ENCODE measurements at regions not wholly inside any gene's neighbourhood (a gene's known extent, or its start where the extent isn't known, plus 50 kb on each side); places are given as distances from the start of the nearest gene placed in this dataset.

DNA sequence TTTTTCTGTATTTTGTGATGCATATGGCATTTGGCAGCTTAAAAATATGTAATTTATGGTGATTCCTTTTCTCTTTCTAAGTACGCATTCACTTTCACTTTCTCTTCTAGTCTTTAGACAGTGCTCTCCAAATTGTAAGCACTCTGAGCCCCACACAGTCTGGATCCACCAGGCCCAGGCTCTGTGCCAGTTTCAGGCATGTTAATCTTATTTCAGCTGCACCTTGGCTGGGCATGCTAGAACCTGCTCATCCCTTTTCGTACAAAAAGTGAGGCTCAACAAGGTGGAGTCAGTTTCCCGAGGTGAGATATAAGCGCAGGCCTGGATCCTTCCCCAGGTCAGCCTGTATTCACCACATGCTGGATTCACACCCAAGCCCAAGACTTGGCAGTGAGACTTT, 203.9 kb downstream of the MTX2 start:
- H3K4me3 Mint-ChIP-seq = peak overlapping the region; percentile 13
- ATAC-seq (no peak), DNase-seq (ENCODE audit: low spot score in 2 of 2) (no peak)
- H3K36me3 Mint-ChIP-seq = no peaks in the 10 kb centered on the region
- H3K9me3 Mint-ChIP-seq = no peaks in the 10 kb centered on the region
- no peak overlapping the region for H3K27ac Mint-ChIP-seq
- H3K4me1 Mint-ChIP-seq = peaks cover 11% of the 10 kb centered on the region

- DNase-seq (ENCODE audit: low spot score in 2 of 2) (no peak), ATAC-seq (no peak)
- no peak overlapping the region for H3K27ac Mint-ChIP-seq
- H3K9me3 Mint-ChIP-seq = no peaks in the 10 kb centered on the region
- no peak overlapping the region for H3K4me3 Mint-ChIP-seq
- H3K36me3 Mint-ChIP-seq = no peaks in the 10 kb centered on the region
- H3K4me1 Mint-ChIP-seq = peaks cover 11% of the 10 kb centered on the region
Observed at GRCh38 chr2:176473851-176474250, 204.6 kb downstream of the MTX2 start.

DNA sequence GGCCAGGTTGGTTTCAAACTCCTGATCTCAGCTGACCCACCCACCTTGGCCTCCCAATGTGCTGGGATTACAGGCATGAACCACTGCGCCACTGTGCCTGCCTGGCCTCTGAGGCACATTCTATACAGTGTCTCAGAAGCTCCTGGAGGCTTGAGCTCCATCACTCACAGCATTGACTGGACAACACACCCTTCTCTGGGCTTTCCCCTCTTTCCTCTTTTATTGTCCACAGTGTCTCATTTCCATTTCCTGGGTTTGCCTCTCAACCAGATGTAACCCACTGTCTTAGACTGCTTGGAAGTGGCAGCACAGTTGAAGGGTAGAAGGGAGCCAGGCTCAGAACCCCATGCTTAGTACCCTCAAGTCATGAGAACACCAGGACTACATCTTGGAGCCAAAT, 208.1 kb downstream of the MTX2 start:
- Mint-ChIP-seq H3K9me3 (no peaks in the 10 kb centered on the region), H3K27ac (no peak overlapping the region), H3K36me3 (no peaks in the 10 kb centered on the region), H3K4me3 (no peak overlapping the region), H3K4me1 (peaks cover 11% of the 10 kb centered on the region)
- no peak for ATAC-seq
- no peak for DNase-seq (ENCODE audit: low spot score in 2 of 2)

DNA sequence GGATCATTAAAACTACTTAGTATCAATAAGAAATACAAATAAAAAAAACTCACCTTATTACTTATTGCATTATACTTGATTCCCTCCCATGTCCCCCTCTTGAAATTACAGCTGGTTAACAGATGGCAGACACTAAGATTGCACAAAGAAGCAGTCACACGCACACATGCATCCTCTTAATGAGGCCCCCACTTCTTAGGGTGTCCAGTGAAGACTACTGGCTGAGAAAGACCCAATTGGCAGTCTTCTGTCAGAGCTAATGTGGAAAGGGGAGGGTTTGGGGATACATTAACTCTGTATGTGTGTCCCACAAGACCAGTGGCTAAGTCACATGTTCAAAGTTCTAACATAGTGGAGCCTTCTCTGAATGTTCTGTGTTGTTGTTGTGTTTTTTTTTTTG, 210.7 kb downstream of the MTX2 start:
- no peak for DNase-seq (ENCODE audit: low spot score in 2 of 2)
- no peaks in the 10 kb centered on the region for H3K36me3 Mint-ChIP-seq
- ATAC-seq = no peak
- no peaks in the 10 kb centered on the region for H3K9me3 Mint-ChIP-seq
- H3K27ac Mint-ChIP-seq = no peak overlapping the region
- H3K4me1 Mint-ChIP-seq = no peaks in the 10 kb centered on the region
- no peak overlapping the region for H3K4me3 Mint-ChIP-seq

DNA sequence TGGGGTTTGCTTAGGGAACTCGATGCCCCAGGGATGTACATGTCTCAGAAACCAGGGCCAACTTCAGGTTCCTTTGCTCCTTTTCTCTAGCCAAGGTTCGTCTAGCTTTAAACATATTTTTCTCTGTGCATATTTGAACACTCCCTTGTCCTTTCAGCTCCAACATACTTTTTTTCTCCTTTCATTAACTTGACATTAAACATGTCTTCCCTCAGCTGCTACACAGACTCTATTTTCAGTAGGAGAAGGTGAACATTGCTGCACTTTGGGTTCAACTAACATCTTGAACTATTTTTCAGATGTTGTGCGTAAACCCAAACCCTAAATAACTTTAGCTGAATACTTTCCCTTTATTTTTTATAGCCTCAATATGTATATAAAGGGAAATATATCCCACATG, 212.9 kb downstream of the MTX2 start:
- no peaks in the 10 kb centered on the region for H3K36me3 Mint-ChIP-seq
- no peak for DNase-seq (ENCODE audit: low spot score in 2 of 2)
- no peak overlapping the region for H3K4me3 Mint-ChIP-seq
- H3K27ac Mint-ChIP-seq = no peak overlapping the region
- no peaks in the 10 kb centered on the region for H3K4me1 Mint-ChIP-seq
- no peak for ATAC-seq
- H3K9me3 Mint-ChIP-seq = no peaks in the 10 kb centered on the region

- H3K27ac Mint-ChIP-seq = no peak overlapping the region
- H3K4me1 Mint-ChIP-seq = no peaks in the 10 kb centered on the region
- no peak for DNase-seq (ENCODE audit: low spot score in 2 of 2)
- no peak overlapping the region for H3K4me3 Mint-ChIP-seq
- H3K36me3 Mint-ChIP-seq = no peaks in the 10 kb centered on the region
- H3K9me3 Mint-ChIP-seq = no peaks in the 10 kb centered on the region
- no peak for ATAC-seq
Observed at GRCh38 chr2:176483476-176483875, 214.2 kb downstream of the MTX2 start.

GRCh38 chr2:176483901-176484568, 214.8 kb downstream of the MTX2 start:
- DNase-seq (ENCODE audit: low spot score in 2 of 2) = no peak

GRCh38 chr2:176484838-176485237, 215.6 kb downstream of the MTX2 start:
- DNase-seq (ENCODE audit: low spot score in 2 of 2) (no peak), ATAC-seq (no peak)
- no peak overlapping the region for H3K4me3 Mint-ChIP-seq
- H3K27ac Mint-ChIP-seq = no peak overlapping the region
- H3K36me3 Mint-ChIP-seq = no peaks in the 10 kb centered on the region
- H3K9me3 Mint-ChIP-seq = no peaks in the 10 kb centered on the region
- no peaks in the 10 kb centered on the region for H3K4me1 Mint-ChIP-seq

More at GRCh38 chr2:176483901-176484568, 214.8 kb downstream of the MTX2 start:
- peak; percentile 47 for ATAC-seq
- no peak overlapping the region for H3K27ac Mint-ChIP-seq
- no peak overlapping the region for H3K4me3 Mint-ChIP-seq
- H3K36me3 Mint-ChIP-seq = no peaks in the 10 kb centered on the region
- no peaks in the 10 kb centered on the region for H3K9me3 Mint-ChIP-seq
- no peaks in the 10 kb centered on the region for H3K4me1 Mint-ChIP-seq

DNA sequence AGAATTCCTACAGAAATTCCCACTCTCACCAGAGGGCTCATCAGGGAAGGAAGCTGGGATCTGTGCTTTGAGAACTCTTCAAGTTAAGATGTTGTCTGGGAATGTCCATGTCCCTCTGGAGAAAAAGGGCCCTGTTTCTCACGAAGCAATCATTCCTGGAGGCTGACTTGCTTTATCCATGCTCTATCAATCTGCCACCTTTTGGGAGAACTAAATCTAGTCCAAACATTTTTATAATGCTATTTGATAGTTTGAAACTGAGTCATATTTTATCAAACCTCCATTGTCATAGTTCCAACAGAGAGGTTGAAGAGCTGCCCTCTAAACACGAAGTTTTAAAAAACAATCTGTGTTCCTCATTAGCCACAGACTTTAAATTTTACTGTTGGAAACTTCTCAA, 219.2 kb downstream of the MTX2 start:
- Mint-ChIP-seq H3K4me1 (peaks cover 6% of the 10 kb centered on the region), H3K9me3 (no peaks in the 10 kb centered on the region), H3K36me3 (no peaks in the 10 kb centered on the region), H3K27ac (no peak overlapping the region), H3K4me3 (no peak overlapping the region)
- ATAC-seq = no peak
- DNase-seq (ENCODE audit: low spot score in 2 of 2) = no peak

DNA sequence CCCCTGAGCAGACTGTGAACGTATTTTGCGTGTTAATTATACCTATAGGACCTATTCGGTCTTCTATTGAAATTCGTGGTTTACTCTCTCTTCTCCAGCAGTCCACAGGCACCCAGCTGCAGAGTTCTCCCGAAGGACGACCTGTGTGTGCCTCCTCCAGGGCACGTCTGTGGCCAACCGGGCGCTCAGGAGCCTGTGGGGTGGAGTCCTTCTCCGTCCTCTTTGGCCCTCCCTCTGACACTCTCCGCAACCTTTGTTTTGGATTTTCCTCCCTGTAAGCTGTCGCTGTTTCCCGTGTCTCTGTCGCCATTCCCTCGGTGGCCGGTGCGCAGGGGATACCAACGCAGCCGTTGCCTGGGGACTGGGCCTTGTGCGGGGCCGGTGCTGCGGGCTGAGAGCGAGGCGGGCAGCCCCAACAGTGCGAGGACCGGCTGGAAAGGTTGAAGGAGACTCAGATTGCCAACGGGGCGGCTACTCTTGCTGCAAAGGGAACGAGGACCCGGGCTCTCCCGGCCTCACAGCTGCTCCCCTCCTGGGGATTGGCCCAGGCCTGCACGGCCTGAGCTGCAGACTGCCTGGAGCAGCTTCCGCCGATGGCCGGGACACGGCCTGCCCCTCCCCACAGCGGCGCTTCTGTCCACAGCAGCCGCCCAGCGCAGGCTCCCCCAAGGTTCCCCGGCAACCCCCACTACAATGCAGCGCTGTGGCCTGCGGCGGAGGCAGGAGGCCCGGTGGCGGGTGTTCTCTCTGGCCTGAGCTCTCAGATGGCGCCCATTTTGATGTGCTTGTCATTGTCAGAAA, 221.0 kb downstream of the MTX2 start:
- Mint-ChIP-seq H3K9me3 (no peaks in the 10 kb centered on the region), H3K4me1 (peaks cover 14% of the 10 kb centered on the region), H3K4me3 (no peak overlapping the region), H3K27ac (no peak overlapping the region), H3K36me3 (no peaks in the 10 kb centered on the region)
- ATAC-seq = no peak
- DNase-seq (ENCODE audit: low spot score in 2 of 2) = no peak

DNA sequence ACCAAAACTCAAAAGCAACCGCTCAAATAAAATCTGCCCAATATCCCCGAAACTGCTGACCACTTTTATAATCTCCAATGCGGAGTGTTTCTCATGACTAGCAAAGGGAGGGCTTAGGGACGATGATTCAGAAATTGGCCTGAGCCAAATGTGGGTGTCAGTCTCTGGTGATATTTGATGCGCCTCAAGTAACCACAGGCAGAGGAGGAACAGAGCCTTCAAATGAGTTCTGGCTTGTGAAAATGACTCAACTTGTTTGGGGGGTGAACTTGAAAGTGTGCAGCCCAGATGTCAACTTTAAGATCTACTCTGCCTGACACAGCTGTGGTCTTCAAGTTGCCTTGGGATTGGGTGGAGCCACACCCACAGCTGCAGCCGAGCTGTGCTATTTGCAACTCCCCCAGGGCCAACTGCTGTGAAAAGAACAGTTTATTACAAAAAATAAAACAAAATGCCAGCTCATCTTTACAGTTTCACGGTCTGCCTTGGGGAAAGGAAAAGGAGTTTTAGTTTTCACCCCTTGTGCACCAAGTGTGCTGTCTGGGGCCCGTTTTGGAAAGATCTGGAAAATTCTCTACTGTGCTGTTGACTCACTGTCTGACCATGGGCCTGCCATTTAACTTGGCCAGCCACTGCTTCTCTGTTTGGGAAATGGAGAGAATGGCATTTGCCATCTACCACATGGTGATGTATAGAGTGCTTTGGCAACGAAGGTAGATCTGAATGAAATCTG, 222.1 kb downstream of the MTX2 start:
- no peaks in the 10 kb centered on the region for H3K9me3 Mint-ChIP-seq
- ATAC-seq (peak; percentile 97), DNase-seq (ENCODE audit: low spot score in 2 of 2) (peak in 1 of 2 donors; percentile 61)
- peak overlapping the region; percentile 24 for H3K4me3 Mint-ChIP-seq
- peaks cover 14% of the 10 kb centered on the region for H3K4me1 Mint-ChIP-seq
- H3K36me3 Mint-ChIP-seq = no peaks in the 10 kb centered on the region
- no peak overlapping the region for H3K27ac Mint-ChIP-seq

- H3K27ac Mint-ChIP-seq = no peak overlapping the region
- ATAC-seq (no peak), DNase-seq (ENCODE audit: low spot score in 2 of 2) (no peak)
- peaks cover 14% of the 10 kb centered on the region for H3K4me1 Mint-ChIP-seq
- no peak overlapping the region for H3K4me3 Mint-ChIP-seq
- no peaks in the 10 kb centered on the region for H3K9me3 Mint-ChIP-seq
- no peaks in the 10 kb centered on the region for H3K36me3 Mint-ChIP-seq
Observed at GRCh38 chr2:176492583-176492982, 223.3 kb downstream of the MTX2 start.

DNA sequence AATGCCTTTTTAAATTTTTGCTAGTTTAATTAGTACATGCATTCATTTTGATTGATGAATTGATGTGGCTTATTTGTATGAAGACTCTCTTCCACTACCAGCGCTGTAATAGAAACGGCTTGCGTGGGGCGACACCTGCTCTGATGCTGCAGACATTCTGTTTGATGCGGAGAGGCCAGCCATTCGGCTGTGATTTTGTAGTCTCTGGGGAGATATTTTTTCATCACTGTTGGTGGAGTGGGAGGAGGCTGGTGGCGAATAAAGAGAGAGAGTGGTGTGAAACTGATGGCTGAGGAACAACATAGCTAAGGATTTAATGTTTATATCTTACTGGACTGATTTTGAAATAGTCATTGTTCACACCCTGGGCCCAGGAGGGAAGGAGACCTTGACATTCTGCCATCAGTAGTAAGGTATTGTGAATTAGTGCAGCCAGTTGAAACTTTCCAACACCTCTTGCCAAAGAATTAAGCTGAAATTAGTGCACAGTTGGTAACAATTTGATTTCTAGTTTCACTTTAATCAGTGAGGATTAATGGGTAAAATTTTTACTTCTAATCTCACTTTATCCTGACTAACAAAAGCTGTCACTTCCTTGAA, 224.1 kb downstream of the MTX2 start:
- Mint-ChIP-seq H3K4me3 (no peak overlapping the region), H3K36me3 (no peaks in the 10 kb centered on the region), H3K4me1 (peaks cover 14% of the 10 kb centered on the region), H3K27ac (no peak overlapping the region), H3K9me3 (no peaks in the 10 kb centered on the region)
- ATAC-seq = no peak
- DNase-seq (ENCODE audit: low spot score in 2 of 2) = no peak

DNA sequence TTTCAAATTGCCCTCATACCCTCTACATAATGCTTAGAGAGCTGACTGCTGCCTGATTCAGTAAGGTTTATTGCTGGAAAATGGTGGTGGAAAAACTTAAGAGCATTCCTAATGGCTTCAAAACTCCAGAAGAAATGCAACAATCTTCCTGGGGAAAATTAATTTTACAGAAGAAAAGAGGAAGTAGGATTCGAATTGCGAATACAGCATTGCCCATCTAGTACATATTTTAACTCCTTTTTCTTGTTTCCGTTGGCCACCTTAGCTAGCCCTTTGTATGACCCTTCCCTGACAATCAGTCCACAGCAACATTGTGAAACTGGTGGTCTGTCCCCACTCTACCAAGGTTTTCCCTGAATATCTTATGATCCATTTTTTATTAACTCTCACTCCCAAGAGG, 224.7 kb downstream of the MTX2 start:
- no peak for ATAC-seq
- Mint-ChIP-seq H3K36me3 (no peaks in the 10 kb centered on the region), H3K9me3 (no peaks in the 10 kb centered on the region), H3K4me1 (peaks cover 14% of the 10 kb centered on the region), H3K4me3 (no peak overlapping the region), H3K27ac (no peak overlapping the region)
- DNase-seq (ENCODE audit: low spot score in 2 of 2) = no peak

DNA sequence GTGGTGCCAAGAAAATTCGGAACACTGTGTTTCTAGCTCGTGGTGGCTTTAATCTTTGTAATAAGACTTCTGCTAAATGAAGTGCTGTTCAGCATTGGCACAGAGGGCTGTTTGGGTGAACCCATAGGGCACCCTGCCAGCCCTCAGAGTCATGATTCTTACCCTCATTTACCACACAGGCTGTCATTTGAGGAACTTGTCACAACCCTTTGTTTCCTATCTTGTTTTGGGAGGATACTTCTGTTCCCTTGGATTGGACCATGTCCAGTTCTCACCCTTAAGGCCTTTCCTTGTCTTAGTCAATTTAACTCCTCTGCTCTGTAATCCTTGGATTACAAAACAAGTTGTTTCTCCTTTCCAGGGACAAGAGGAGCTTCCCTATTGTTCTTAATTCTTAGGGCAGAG, 225.7 kb downstream of the MTX2 start:
- Mint-ChIP-seq H3K27ac (no peak overlapping the region), H3K9me3 (no peaks in the 10 kb centered on the region), H3K4me1 (peaks cover 14% of the 10 kb centered on the region), H3K36me3 (no peaks in the 10 kb centered on the region), H3K4me3 (no peak overlapping the region)
- DNase-seq (ENCODE audit: low spot score in 2 of 2) = no peak
- ATAC-seq = no peak

Data from stimulated activated effector memory CD8-positive, alpha-beta T cell treated with anti-CD3 and anti-CD28 coated beads, Interleukin-12 subunit alpha, Interleukin-12 subunit beta, amount 100 ng/mL, for 72 hours (primary cell).